SH-SY5Y (cell line): ENCODE measurements at regions not wholly inside any gene's neighbourhood (a gene's known extent, or its start where the extent isn't known, plus 50 kb on each side); places are given as distances from the start of the nearest gene placed in this dataset.

Experiments used
- GATA2 ChIP-seq: IDR thresholded peaks from 2 replicates; pipeline ENCODE4 v1.6.1; 2011; ENCODE audit warnings: mild to moderate bottlenecking, low read depth, low read length
- GATA3 ChIP-seq: IDR thresholded peaks from 2 replicates; pipeline ENCODE4 v1.6.1; 2011; ENCODE audit warnings: low read depth, mild to moderate bottlenecking, low read length, moderate library complexity

- TF ChIP-seq GATA3 (no peak), GATA2 (no peak)
Observed at GRCh38 chr4:180372691-180373090, 1870.5 kb upstream of the TENM3 start.

GRCh38 chr4:180377741-180378140, 1865.5 kb upstream of the TENM3 start:
- TF ChIP-seq GATA2 (no peak), GATA3 (no peak)

GRCh38 chr4:180380733-180381132, 1862.5 kb upstream of the TENM3 start:
- no peak for TF ChIP-seq GATA2
- no peak for TF ChIP-seq GATA3

- no peak for TF ChIP-seq GATA3
- no peak for TF ChIP-seq GATA2
Observed at GRCh38 chr4:180391613-180392012, 1851.6 kb upstream of the TENM3 start.

GRCh38 chr4:180394312-180394711, 1848.9 kb upstream of the TENM3 start:
- TF ChIP-seq GATA2 = no peak
- no peak for TF ChIP-seq GATA3

GRCh38 chr4:180394730-180395129, 1848.5 kb upstream of the TENM3 start:
- TF ChIP-seq GATA2 (no peak), GATA3 (no peak)

- TF ChIP-seq GATA3 (no peak), GATA2 (no peak)
Observed at GRCh38 chr4:180398564-180398963, 1844.6 kb upstream of the TENM3 start.

GRCh38 chr4:180407275-180407885, 1835.8 kb upstream of the TENM3 start:
- TF ChIP-seq GATA2 (no peak), GATA3 (no peak)

- TF ChIP-seq GATA2 = no peak
- TF ChIP-seq GATA3 = no peak
Observed at GRCh38 chr4:180418819-180419531, 1824.2 kb upstream of the TENM3 start.

- TF ChIP-seq GATA2 = no peak
- TF ChIP-seq GATA3 = no peak
Observed at GRCh38 chr4:180422989-180423711, 1820.1 kb upstream of the TENM3 start.

GRCh38 chr4:180423712-180424057, 1819.5 kb upstream of the TENM3 start:
- TF ChIP-seq GATA2 = no peak
- TF ChIP-seq GATA3 = no peak

GRCh38 chr4:180426938-180427337, 1816.3 kb upstream of the TENM3 start:
- TF ChIP-seq GATA2 = no peak
- TF ChIP-seq GATA3 = no peak

GRCh38 chr4:180430283-180430682, 1812.9 kb upstream of the TENM3 start:
- TF ChIP-seq GATA2 (no peak), GATA3 (no peak)

GRCh38 chr4:180434131-180434895, 1808.9 kb upstream of the TENM3 start:
- TF ChIP-seq GATA3 (no peak), GATA2 (no peak)
